Activated naive CD4-positive, alpha-beta T cell treated with anti-CD3 and anti-CD28 coated beads, Interleukin-2, amount 50 U/mL, for 72 hours (primary cell): ENCODE measurements at regions not wholly inside any gene's neighbourhood (a gene's known extent, or its start where the extent isn't known, plus 50 kb on each side); places are given as distances from the start of the nearest gene placed in this dataset.
A peak's percentile ranks its signal among the peaks of the same experiment; 100 is the strongest.
"Not testable (repeated sequence)": the region's sequence is repeated elsewhere in the genome, so short reads cannot be mapped to it uniquely, and the experiment has no call there.

ENCODE experiments used
- ATAC-seq, 2 donors: fragments of 150-1000 bp; cut with Tn5 transposase; 2 replicates each; pipeline ENCODE4 v1.10.0; 2021; ENCODE audit warnings: mild to moderate bottlenecking in 2 of 2, moderate library complexity in 2 of 2
- DNase-seq, 2 donors: peaks; one replicate each; pipeline ENCODE4 v3.0.0; 2021 to 2022; ENCODE audit warnings: low spot score in 2 of 2
- H3K27ac Mint-ChIP-seq, 2 donors: one replicate each; pipeline ENCODE4 v1.8.0; 2022; ENCODE audit warnings: mild to moderate bottlenecking in 2 of 2, mixed read lengths in 2 of 2
- H3K36me3 Mint-ChIP-seq, 2 donors: one replicate each; pipeline ENCODE4 v1.8.0; 2022; ENCODE audit warnings: mixed read lengths in 2 of 2
- H3K9me3 Mint-ChIP-seq, 2 donors: one replicate each; pipeline ENCODE4 v1.8.0; 2022; ENCODE audit warnings: mixed read lengths in 2 of 2

DNA sequence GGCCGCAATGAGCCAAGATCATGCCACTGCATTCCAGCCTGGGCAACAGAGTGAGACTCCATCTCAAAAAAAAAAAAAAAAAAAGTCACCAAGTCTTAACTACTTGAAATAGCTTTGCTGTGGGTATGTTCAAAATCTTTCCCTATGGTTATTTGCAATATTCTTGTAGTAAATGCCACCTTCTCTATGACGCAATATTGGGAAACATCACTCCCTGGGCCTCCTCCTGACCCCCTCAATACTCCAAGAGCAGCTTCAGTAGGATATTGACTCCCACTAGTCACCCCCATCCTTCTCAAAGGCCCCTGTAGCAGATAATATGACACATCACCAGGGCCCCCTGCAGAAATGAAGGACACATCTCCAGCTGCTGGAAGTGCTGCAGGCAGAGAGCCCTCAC, 137.8 kb downstream of the AIPL1 start:
- Mint-ChIP-seq H3K9me3 (peaks cover 0 to 4% of the 10 kb centered on the region in 2 donors), H3K27ac (no peak overlapping the region), H3K36me3 (no peaks in the 10 kb centered on the region)
- DNase-seq (no peak), ATAC-seq (no peak)

DNA sequence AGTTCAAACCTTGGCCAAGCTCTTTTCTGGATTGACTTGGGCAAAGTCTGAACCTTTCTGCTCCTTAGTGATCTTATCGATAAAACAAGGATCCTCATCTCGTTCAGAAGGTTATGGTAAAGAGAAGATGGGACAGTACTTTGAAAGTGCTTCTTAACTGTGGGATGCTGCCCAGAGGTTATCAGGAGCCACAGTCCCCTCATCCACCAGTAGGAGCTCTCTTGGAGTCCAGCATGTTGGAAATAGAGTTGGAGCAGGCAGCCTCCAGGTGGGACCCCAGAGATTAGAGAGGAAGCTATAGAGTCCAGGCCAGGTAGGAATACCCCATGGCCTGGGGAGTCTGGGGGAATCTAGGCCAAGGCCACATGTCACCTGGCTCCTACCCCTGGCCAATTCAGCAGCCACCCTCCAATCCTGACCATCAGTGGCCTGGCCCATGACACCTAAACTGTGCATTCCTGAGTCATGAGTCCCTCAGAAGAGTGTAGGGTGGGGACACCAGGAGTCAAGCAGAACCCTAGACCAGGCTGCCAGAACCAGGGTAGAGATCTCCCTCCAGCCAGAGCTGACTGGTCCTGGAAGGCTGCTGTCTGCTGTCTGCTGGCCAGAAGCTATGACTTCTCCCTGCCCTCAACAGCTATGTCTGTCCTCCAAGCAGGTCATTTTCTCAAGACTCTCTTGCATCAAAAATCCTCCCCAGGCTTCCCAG, 144.3 kb downstream of the AIPL1 start:
- no peak for ATAC-seq
- no peak overlapping the region for H3K27ac Mint-ChIP-seq
- no peaks in the 10 kb centered on the region for H3K9me3 Mint-ChIP-seq

DNA sequence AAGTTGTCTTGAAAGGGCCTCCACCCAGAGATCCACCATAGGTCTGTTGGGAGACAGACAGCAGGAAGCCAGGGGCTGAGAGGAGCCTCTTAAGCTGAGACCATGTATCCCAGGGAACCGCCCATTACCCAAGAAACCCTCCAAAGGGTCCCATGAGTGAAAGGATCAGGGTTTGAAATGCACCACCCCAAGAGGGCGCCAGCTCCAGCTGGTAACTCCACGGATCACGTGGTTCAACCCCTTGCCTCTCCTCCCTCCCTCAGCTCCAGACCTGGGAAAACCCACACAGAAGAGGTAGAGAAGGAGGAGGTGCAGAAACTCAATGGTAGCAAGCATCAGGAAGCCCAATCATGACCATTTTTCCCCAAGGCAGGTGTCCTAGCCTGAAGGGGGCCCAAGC, 148.7 kb downstream of the AIPL1 start:
- H3K36me3 Mint-ChIP-seq: no peaks in the 10 kb centered on the region
- no peaks in the 10 kb centered on the region for H3K9me3 Mint-ChIP-seq
- ATAC-seq: no peak
- no peak overlapping the region for H3K27ac Mint-ChIP-seq
- DNase-seq: no peak

More for the DNA sequence above, 144.3 kb downstream of the AIPL1 start:
- no peak for DNase-seq
- H3K36me3 Mint-ChIP-seq: no peaks in the 10 kb centered on the region

DNA sequence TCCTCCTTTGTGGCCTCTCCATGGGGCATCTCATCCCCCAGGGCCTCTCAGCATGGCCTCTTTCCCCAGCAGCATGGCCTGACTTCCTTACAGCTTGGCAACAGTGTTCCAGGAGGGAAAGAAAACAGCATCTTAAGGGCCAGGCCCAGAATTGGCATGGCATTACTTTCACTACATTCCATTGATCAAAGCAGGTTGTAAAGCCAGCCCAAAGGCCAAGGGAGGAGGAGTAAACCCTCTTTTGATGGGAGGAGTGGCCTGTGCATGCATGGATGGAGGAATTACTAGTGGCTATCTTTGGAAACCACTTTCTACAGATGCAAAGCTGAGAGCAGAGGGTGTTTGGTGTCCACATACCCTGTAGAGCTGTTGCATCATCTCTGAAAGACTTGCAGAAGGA, 149.4 kb downstream of the AIPL1 start:
- ATAC-seq (no peak), DNase-seq (no peak)
- H3K9me3 Mint-ChIP-seq: no peaks in the 10 kb centered on the region
- no peaks in the 10 kb centered on the region for H3K36me3 Mint-ChIP-seq
- H3K27ac Mint-ChIP-seq: no peak overlapping the region

DNA sequence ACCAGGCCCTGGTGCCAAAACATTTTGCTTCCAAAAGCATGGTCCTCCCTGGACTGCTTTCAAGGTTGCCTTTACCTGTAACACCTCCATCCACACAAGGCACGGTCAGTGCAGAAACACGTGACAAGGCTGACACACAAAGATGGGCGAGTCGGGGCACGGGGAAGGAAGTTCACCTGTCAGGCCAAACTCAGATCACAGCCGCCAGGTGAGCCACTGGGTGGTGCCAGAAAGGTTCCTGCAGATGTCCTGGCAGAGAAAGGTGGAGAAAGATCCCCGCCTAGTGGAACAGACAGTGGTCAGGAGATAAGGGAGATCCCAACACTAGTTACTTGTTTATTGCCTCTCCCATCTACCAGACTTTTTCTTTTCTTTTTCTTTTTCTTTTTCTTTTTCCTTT, 155.3 kb downstream of the AIPL1 start:
- no peak for ATAC-seq
- DNase-seq: no peak
- no peaks in the 10 kb centered on the region for H3K36me3 Mint-ChIP-seq
- H3K27ac Mint-ChIP-seq: no peak overlapping the region
- no peaks in the 10 kb centered on the region for H3K9me3 Mint-ChIP-seq

DNA sequence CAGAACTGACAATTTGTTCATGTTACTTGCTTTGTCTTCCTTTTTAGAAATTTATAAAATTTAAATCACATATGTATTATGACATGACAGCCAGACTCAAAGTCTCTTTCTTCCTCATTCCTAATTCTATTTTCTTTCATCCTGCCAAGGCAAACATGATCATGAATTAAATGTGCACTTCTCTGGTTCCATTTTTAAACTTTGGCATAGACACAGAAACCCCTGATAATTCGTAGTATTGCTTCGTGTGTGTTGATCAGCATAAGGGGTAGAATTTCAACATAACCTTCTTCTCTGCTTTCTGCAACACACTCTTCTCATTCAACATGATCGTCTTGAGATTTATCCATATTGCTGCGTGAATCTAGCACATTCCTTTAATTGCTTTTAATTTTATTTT, 156.5 kb downstream of the AIPL1 start:
- DNase-seq (no peak), ATAC-seq (no peak)
- no peaks in the 10 kb centered on the region for H3K36me3 Mint-ChIP-seq
- no peaks in the 10 kb centered on the region for H3K9me3 Mint-ChIP-seq
- no peak overlapping the region for H3K27ac Mint-ChIP-seq

DNA sequence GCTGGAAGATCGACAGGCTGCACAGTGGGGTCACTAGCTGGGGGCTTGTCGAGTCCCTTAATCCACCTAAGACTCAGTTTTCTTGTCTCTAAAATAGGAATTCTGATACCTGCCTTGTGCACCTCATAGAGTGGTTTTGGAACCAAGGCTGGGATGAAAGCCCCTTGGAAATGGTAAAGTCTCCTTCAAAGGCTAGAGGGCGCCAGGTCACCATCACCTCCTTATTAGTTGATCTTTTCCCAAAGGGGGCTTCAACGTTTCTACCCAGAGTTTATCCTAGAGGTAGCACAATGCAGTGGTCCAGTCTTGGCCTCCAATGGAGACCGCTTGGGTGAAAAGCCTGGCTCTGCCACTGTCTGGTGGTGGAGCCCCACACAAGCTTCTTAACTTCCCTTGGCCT, 158.2 kb downstream of the AIPL1 start:
- DNase-seq (no peak), ATAC-seq (no peak)
- Mint-ChIP-seq H3K36me3 (no peaks in the 10 kb centered on the region), H3K27ac (no peak overlapping the region), H3K9me3 (no peaks in the 10 kb centered on the region)

DNA sequence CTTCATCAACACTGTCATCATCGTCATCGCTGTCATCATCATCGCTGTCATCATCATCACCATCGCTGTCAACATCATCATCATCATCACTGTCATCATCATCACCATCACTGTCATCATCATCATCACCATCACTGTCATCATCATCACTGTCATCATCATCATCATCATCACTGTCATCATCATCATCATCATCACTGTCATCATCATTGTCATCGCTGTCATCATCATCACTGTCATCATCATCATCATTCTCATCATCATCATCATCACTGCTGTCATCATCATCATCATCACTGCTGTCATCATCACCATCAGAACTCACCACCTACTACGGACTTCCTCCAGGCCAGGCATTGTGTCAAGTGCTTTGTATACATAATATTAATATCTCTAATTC, 160.6 kb downstream of the AIPL1 start:
- no peak for DNase-seq
- H3K36me3 Mint-ChIP-seq: no peaks in the 10 kb centered on the region
- ATAC-seq: no peak
- H3K9me3 Mint-ChIP-seq: peaks cover 0 to 8% of the 10 kb centered on the region in 2 donors
- H3K27ac Mint-ChIP-seq: no peak overlapping the region

DNA sequence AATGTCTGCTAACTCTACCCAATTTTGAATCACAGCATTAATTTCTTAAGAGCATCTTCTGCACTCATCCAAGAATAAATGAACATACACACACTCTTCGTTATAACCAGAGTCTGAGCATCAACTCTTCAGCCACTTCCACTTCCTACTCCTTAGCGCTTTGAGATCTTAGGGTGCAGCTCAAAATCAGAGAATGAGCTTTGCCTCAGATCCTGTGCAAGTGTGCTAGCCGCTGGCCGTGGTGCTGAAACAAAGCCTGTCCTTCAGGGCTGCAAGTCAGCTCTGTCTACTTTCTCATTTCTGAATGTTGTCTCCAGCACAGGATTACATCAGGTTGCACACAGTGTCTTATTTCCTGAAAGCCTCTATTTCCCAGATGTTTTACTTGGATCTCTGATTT, 165.4 kb downstream of the AIPL1 start:
- no peak overlapping the region for H3K27ac Mint-ChIP-seq
- ATAC-seq: no peak
- peak in 1 of 2 donors; percentile 30 for DNase-seq
- peaks cover 12% of the 10 kb centered on the region in 2 donors for H3K9me3 Mint-ChIP-seq
- peaks cover 0 to 7% of the 10 kb centered on the region in 2 donors for H3K36me3 Mint-ChIP-seq

DNA sequence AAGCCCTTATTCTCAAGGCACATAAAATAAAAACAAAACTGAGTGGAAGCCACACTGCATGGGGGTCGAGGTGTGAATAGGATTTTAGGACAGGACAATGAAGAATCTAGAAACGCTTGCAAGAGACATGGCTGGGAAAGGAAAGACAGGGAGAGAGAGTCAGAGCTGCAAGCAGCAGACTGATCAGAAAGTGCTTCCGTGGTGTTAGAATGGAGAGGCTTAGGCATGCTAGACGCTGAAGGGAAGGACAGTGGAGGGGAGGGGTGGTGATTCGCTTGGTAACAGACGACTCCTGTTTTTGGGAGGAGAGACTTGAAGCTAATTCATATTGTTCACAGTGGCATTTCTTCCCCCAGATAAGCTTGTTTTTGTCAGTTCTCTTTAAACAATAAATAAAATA, 173.5 kb downstream of the AIPL1 start:
- Mint-ChIP-seq H3K36me3 (peaks cover 0 to 7% of the 10 kb centered on the region in 2 donors), H3K9me3 (peaks cover 5 to 12% of the 10 kb centered on the region in 2 donors), H3K27ac (no peak overlapping the region)
- ATAC-seq (no peak), DNase-seq (no peak)

DNA sequence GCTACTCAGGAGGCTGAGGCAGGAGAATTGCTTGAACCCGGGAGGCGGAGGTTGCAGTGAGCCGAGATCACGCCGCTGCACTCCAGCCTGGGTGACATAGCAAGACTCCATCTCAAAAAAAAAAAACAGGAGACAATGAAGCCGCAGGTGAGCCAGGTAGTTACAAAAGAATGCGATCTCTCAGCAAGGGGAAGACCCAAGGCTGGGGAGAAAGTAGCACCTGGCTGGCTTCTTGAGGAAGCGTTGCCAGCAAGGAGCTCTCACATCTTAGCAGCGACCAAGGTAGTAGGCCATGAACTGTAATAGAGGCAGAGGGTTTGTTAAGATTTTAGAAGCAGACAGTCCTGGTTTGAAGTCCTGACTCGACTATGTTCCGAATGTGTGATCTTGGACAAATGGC, 175.0 kb downstream of the AIPL1 start:
- ATAC-seq: no peak
- H3K36me3 Mint-ChIP-seq: no peaks in the 10 kb centered on the region
- DNase-seq: no peak
- H3K27ac Mint-ChIP-seq: no peak overlapping the region
- no peaks in the 10 kb centered on the region for H3K9me3 Mint-ChIP-seq

DNA sequence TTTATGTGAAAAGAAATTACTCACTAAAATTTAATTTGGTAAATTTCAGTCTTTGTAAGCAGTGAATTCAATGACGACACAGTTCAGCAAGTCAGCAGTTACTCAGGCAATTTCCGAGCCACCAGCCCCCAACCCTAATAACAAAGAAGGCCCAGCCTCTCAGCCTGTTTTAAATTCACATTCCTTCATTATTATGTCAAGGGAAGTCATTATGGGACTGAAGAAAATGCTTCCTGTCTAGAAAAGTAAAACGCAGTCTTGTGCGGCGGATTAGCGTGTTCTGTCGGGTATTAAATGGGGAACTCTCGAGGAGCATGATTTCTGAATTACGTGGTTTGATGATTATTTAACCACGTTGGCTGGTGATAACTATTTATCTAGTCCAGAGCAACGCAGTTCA, 177.6 kb downstream of the AIPL1 start:
- H3K9me3 Mint-ChIP-seq: no peaks in the 10 kb centered on the region
- H3K27ac Mint-ChIP-seq: no peak overlapping the region
- DNase-seq: no peak
- ATAC-seq: no peak
- H3K36me3 Mint-ChIP-seq: no peaks in the 10 kb centered on the region

DNA sequence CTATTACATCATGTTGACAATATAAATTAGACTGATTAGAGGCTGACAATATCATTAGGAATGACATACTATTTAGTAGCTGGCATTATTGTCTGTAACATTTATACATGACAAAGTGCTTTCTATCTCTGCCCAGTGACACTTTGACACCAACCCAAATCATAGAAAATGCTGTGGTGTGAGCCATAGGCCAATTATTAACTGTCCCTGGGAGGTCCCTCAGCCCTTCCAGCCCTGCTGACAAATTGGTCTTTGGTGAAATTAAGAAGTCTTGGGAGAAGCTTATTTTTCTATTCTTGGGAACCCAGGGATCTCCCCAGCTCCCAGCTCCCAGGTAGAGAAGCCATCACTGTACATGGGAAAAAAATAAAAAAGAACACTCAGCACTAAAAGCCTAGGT, 179.6 kb downstream of the AIPL1 start:
- ATAC-seq (no peak), DNase-seq (no peak)
- no peak overlapping the region for H3K27ac Mint-ChIP-seq
- no peaks in the 10 kb centered on the region for H3K36me3 Mint-ChIP-seq
- no peaks in the 10 kb centered on the region for H3K9me3 Mint-ChIP-seq

DNA sequence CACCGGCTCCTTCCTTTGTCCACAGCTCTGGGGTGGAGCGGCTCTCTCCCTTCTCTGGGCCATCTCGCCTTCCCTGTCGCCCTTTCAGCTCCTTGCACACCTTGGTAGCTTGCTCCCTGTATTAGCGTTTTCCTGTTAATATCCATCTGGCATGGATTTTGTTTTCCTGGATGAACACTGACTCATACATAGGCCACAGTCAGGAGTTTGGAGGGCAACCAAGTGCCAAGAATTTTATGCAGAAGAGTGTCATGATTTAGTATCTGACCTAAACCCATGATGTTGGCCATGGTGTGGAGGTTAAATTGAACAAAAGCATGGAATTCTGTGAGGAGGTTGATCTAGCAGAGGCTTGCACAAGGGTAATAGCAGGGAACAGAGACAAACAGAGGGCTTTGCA, 180.9 kb downstream of the AIPL1 start:
- ATAC-seq (no peak), DNase-seq (no peak)
- Mint-ChIP-seq H3K9me3 (no peaks in the 10 kb centered on the region), H3K36me3 (no peaks in the 10 kb centered on the region), H3K27ac (no peak overlapping the region)

DNA sequence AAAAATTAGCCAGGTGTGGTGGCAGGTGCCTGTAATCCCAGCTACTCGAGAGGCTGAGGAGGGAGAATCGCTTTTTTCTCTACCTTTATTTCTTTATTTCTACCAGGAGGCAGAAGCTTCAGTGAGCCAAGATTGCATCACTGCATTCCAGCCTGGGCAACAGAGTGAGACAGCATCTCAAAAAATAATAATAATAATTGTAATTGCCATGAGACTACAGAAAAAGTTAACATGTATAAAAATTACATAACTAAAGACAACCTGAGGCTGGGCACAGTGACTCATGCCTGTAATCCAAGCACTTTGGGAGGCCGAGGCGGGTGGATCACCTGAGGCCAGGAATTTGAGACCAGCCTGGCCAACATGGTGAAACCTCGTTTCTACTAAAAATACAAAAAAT, 181.5 kb downstream of the WSCD1 start:
- DNase-seq, H3K9me3 Mint-ChIP-seq, H3K36me3 Mint-ChIP-seq, H3K27ac Mint-ChIP-seq, ATAC-seq: not testable (repeated sequence)

DNA sequence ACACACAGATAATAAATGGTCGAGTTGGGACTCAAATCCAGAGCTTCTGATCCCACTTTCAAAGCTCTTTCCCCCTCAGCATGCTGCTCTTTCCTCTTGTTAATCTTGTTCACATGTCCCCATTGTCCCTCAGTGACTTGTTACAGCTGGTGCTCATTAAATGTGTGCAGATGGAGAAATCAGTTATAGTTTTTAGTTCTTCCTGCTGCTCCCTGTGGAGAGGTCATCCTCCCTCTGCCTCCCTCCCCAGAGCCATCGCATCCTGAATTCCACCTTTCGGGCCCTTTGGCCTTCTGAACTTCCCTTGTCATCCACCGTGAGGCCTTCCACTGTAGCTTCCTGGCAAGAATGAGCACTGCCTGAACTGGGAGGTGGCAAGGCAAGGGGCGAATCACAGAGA, 179.6 kb downstream of the WSCD1 start:
- H3K36me3 Mint-ChIP-seq: no peaks in the 10 kb centered on the region
- H3K27ac Mint-ChIP-seq: no peak overlapping the region
- no peak for ATAC-seq
- H3K9me3 Mint-ChIP-seq: no peaks in the 10 kb centered on the region
- DNase-seq: no peak

DNA sequence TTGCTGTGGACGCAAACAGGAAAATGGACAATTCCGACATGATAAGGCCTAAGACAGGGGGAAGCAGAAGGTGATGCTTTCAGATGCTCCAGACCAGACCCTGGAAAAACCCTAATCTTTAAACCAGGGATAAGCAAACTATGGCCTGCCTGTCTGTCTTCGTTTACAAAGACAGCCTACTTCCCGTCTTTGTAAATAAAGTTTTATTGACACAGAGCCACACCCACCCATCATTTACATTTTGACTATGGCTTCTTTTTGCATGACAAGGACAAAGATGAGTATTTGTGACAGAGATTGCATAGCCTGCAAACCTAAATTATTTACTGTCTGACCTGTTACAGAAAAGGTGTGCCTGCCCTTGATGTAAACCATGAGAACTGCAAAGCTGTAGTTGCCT, 177.9 kb downstream of the WSCD1 start:
- no peak for ATAC-seq
- Mint-ChIP-seq H3K36me3 (no peaks in the 10 kb centered on the region), H3K27ac (peak overlapping the region in 1 of 2 donors; percentile 50), H3K9me3 (no peaks in the 10 kb centered on the region)
- no peak for DNase-seq

DNA sequence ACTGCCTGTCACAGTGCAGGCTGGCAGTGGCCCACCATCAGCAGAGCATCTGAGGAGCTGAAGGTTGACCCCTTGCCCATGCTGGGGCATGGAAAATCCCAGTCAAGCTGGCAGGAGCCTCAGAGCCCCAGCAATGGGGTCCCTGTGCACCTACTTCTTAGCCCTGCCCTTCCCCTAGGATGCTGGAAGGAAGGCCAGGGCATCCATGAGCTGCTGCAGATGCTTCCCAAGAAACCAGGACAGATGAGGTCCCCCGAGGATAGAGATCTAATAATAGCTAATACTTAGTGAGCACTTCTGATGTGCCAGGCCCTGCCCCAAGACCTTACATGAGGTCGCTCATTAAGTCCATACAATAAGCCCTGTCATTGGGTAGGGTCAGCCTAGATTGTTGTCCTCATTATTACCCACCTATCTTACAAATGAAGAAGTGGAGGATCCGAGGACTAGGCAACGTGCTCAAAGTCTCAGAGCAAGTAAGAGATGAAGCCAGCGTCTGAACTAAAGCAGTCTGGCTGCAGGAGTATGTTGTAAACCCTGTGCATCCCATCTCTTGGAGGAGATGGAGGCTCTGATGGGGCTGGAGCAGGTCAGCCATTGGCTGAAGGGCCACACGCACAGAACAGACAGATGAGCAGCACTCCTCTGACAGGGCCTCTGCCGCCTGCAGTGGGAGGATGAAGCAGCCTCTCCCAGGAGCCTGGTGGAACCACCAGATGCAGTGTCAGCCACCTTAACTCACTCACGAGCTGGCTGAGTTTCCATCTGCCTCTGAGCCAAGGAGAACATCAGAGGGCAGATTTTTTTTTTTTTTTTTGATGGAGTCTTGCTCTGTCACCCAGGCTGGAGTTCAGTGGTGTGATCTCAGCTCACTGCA, 175.4 kb downstream of the WSCD1 start:
- DNase-seq (no peak), ATAC-seq (no peak)
- Mint-ChIP-seq H3K9me3 (no peaks in the 10 kb centered on the region), H3K36me3 (no peaks in the 10 kb centered on the region), H3K27ac (no peak overlapping the region)
